Muscle layer of colon (tissue), 2 donors: ENCODE measurements at regions not wholly inside any gene's neighbourhood (a gene's known extent, or its start where the extent isn't known, plus 50 kb on each side); places are given as distances from the start of the nearest gene placed in this dataset.
A peak's percentile ranks its signal among the peaks of the same experiment; 100 is the strongest.
"Not testable (repeated sequence)": the region's sequence is repeated elsewhere in the genome, so short reads cannot be mapped to it uniquely, and the experiment has no call there.

Experiments
- H3K27ac ChIP-seq: one replicate; pipeline ENCODE4 v1.7.0; 2013; ENCODE audit warnings: low read depth, mild to moderate bottlenecking, low read length, moderate library complexity
- H3K27me3 ChIP-seq, 2 donors: one replicate each; pipeline ENCODE4 v1.7.0; 2013; ENCODE audit warnings: low read length in 2 of 2, mild to moderate bottlenecking in 2 of 2; ENCODE audit not compliant: insufficient read depth in 2 of 2, control insufficient read depth in 1 of 2
- H3K36me3 ChIP-seq: one replicate; pipeline ENCODE4 v1.7.0; 2013; ENCODE audit warnings: mild to moderate bottlenecking, low read length; ENCODE audit not compliant: insufficient read depth
- H3K4me1 ChIP-seq: one replicate; pipeline ENCODE4 v1.7.0; 2013; ENCODE audit warnings: mild to moderate bottlenecking, low read length; ENCODE audit not compliant: insufficient read depth
- H3K4me3 ChIP-seq, 2 donors: one replicate each; pipeline ENCODE4 v1.7.0; 2013; ENCODE audit warnings: low read length in 2 of 2, low read depth in 1 of 2, mild to moderate bottlenecking in 1 of 2, moderate library complexity in 1 of 2
- H3K9ac ChIP-seq: one replicate; pipeline ENCODE4 v1.7.0; 2013; ENCODE audit warnings: low read length
- H3K9me3 ChIP-seq: one replicate; pipeline ENCODE4 v1.7.0; 2013; ENCODE audit warnings: mild to moderate bottlenecking, low read length
- donor health status: abdominal sarcoma.
- donor health status: Adenocarcinoma of cecum.

DNA sequence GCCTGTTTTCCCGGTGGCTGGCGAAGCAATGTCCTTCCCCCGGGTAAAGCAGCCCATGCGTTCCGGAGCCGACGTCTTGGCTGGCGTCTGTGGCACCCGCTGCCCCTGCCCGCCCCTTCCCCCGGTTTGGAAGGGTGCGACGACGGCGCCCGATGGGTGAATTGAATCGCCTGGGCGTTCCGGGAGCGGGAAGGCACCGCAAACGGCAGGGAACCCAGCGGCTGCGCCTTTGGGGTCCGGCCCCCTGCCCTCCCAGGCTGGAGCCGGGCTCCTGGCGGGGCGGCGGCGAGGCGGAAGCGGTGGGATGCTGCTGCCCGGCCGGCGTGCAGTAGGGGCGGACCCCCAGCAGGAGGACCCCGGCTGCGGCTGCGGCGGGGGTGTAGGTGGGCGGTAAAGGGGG, 123.6 kb upstream of the RHOU start:
- not testable (repeated sequence) for H3K36me3 ChIP-seq, H3K4me3 ChIP-seq, H3K9ac ChIP-seq, H3K4me1 ChIP-seq, H3K27me3 ChIP-seq, H3K27ac ChIP-seq, H3K9me3 ChIP-seq

DNA sequence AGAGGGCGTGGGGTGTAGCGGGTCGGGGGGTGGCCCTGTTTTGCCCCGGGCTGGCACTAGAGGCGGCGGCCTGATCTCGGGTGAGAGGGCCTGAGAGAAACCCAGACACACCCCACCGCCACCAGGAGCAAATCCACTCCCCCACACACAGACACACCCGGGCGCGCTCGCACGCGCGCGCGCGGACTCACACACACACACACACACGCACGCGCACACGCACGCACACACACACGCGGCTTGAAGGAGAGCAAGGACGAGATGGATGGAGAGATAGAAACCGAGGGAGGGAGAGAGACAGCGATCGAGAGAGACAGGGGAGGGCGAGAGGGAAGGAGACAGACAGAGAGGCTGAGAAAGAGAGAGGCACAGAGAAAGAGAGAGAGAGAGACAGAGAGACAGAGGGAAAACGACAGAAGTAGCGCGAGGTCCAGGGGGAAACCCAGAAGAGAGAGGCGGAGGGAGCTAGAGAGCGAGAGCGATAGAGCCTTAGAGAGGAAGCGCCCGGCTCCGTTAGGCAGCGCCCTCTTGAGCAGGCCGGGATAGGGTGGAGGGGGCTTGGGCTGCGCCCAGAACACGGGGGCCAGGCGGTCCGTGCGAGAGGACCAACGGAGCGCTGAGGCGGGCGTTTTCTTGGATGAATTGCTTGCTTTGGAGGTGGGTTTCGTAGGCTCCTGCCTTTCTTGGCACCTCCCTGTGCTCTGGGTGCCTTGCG, 113.1 kb upstream of the RHOU start:
- H3K27me3 ChIP-seq, H3K9ac ChIP-seq, H3K4me1 ChIP-seq, H3K27ac ChIP-seq, H3K36me3 ChIP-seq, H3K9me3 ChIP-seq, H3K4me3 ChIP-seq: not testable (repeated sequence)

DNA sequence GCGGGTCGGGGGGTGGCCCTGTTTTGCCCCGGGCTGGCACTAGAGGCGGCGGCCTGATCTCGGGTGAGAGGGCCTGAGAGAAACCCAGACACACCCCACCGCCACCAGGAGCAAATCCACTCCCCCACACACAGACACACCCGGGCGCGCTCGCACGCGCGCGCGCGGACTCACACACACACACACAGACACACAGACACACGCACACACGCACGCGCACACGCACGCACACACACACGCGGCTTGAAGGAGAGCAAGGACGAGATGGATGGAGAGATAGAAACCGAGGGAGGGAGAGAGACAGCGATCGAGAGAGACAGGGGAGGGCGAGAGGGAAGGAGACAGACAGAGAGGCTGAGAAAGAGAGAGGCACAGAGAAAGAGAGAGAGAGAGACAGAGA, 108.8 kb upstream of the RHOU start:
- not testable (repeated sequence) for H3K4me3 ChIP-seq, H3K27ac ChIP-seq, H3K4me1 ChIP-seq, H3K27me3 ChIP-seq, H3K9me3 ChIP-seq, H3K36me3 ChIP-seq, H3K9ac ChIP-seq

DNA sequence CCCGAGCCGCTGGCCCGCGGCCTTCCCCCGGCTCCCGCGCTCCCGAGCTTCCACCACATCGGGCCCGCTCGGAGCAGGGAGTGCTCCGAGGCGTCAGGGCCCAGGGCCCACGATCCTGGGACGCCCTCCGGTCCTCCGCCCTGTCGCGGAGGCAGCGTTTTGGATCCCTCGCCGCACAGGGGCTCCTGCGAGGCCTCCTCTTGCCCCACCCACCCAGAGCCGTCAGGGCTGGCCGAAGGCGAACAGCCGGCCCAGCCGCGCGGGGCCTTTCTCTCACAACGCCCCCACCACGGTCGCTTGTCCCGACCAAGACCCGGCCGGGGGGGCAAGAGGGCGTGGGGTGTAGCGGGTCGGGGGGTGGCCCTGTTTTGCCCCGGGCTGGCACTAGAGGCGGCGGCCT, 102.4 kb upstream of the RHOU start:
- not testable (repeated sequence) for H3K27me3 ChIP-seq, H3K9me3 ChIP-seq, H3K4me3 ChIP-seq, H3K9ac ChIP-seq, H3K27ac ChIP-seq, H3K4me1 ChIP-seq, H3K36me3 ChIP-seq

DNA sequence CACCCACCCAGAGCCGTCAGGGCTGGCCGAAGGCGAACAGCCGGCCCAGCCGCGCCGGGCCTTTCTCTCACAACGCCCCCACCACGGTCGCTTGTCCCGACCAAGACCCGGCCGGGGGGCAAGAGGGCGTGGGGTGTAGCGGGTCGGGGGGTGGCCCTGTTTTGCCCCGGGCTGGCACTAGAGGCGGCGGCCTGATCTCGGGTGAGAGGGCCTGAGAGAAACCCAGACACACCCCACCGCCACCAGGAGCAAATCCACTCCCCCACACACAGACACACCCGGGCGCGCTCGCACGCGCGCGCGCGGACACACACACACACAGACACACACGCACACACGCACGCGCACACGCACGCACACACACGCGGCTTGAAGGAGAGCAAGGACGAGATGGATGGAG, 100.0 kb upstream of the RHOU start:
- not testable (repeated sequence) for H3K27ac ChIP-seq, H3K36me3 ChIP-seq, H3K27me3 ChIP-seq, H3K9ac ChIP-seq, H3K9me3 ChIP-seq, H3K4me1 ChIP-seq, H3K4me3 ChIP-seq

DNA sequence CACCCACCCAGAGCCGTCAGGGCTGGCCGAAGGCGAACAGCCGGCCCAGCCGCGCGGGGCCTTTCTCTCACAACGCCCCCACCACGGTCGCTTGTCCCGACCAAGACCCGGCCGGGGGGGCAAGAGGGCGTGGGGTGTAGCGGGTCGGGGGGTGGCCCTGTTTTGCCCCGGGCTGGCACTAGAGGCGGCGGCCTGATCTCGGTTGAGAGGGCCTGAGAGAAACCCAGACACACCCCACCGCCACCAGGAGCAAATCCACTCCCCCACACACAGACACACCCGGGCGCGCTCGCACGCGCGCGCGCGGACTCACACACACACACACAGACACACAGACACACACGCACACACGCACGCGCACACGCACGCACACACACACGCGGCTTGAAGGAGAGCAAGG, 97.8 kb upstream of the RHOU start:
- not testable (repeated sequence) for H3K4me3 ChIP-seq, H3K27ac ChIP-seq, H3K36me3 ChIP-seq, H3K27me3 ChIP-seq, H3K9ac ChIP-seq, H3K9me3 ChIP-seq, H3K4me1 ChIP-seq

DNA sequence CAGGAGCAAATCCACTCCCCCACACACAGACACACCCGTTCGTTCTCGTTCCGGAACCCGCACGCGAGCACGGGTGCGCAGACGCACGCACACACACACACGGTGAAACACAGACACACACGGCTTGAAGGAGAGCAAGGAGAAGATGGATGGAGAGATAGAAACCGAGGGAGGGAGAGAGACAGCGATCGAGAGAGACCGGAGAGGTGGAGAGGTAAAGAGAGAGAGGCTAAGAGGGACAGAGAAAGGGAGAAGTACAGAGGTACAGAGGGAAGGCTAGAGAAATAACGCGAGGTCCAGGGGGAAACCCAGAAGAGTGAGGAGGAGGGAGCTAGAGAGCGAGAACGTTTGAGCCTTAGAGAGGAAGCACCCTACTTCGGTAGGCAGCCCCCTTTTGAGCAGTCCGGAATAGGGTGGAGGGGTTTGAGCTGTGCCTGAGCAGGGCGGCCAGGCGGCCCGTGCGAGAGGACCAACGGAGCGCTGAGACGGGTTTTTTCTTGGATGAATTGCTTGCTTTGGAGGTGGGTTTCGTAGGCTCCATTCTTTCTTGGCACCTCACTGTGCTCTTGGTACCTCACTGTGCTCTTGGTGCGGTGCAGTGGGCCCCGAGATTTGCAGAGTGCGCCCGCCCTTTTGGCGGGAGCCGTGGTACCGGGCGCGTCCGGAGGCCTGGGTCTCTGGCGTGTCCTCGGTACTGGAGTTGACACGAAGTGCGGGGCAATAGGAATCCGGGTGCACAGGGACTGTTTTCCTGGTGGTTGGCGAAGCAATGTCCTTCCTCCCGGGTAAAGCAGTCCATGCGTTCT, 88.4 kb upstream of the RHOU start:
- Histone ChIP-seq H3K27me3 (peaks cover 51 to 54% of the 10 kb centered on the region in 2 donors), H3K9ac (no peak overlapping the region), H3K27ac (no peak overlapping the region), H3K4me3 (peak overlapping the region; percentile 32 to 58), H3K4me1 (peaks cover 11% of the 10 kb centered on the region), H3K36me3 (no peaks in the 10 kb centered on the region), H3K9me3 (peaks cover 5% of the 10 kb centered on the region)

DNA sequence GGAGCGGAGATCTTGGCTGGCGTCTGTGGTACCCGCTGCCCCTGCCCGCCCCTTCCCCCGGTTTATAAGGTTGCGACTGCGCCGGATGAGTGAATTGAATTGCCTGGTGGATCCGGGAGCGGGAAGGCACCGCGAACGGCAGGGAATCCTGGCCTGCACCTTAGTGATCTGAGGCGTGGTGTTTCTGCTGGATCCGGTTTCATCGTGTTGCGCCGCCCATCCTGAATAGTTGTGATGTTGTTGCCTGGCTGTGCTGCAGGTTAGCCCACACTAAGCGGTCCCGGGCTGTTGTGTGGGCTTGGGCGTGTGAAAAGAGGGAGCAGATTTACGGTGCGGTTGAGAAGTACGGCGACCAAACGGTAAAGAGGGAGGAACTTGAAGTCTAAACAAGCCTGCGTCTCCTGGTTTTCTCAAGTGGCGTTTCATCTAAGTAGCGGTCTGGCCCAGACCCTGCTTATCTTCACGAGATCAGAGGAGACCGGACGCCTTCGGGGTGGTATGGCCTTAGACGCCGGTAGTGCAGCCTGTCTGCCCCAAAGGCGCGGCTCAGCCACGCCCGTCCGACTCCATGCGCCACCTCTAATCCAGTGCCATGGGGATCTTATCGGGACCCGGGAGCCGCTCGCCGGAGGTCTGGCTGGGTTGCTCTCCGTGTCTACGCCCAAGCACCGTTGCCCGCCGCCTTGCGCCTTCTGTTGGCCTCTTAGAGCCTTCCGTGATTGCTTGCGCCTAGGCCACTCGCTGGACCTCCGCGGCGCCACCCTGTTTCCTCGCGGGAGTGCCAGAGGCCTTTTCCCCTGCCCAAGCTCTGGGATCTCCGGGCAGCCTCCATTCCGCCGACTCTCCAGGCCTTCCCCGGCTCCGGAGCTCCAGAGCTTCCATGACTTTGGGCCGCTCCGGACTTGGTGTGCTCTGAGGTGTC, 87.5 kb upstream of the RHOU start:
- Histone ChIP-seq H3K27ac (no peak overlapping the region), H3K4me1 (peaks cover 11% of the 10 kb centered on the region), H3K4me3 (peak overlapping the region; percentile 32 to 58), H3K9me3 (peaks cover 5% of the 10 kb centered on the region), H3K9ac (no peak overlapping the region), H3K36me3 (no peaks in the 10 kb centered on the region), H3K27me3 (peaks cover 56 to 58% of the 10 kb centered on the region in 2 donors)

DNA sequence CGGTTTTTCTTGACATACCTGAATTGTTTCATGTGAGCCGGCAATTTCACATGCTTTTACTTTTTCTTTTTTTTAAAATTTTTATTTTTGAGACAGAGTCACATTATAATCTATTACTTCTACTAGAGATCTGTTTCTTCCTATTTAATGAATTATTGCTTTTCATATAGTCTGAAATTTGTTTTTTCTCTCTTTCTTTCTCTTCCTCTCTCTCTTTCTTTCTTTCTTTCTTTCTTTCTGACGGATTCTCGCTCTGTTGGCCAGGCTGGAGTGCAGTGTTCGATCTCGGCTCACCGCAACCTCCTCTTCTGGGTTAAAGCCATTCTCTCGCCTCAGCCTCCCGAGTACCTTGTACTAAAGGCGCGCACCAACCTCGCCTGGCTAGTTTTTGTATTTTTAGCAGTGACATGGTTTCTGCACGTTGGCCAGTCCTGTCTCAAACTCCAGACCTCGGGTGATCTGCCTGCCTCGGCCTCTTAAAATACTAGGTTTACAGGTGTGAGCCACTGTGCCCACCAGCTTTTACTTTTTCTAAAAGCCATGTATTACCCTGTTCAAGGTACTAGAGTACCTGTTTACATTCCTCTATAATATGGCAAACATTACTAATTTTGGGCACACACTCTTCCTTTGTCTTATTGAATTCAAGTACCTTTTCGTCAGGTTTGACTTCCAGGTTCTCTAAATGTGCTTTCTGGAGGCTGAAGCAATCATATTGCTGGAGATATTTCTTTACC, 86.5 kb upstream of the RHOU start:
- H3K4me1 ChIP-seq: peaks cover 11% of the 10 kb centered on the region
- H3K27me3 ChIP-seq: peaks cover 59 to 64% of the 10 kb centered on the region in 2 donors
- H3K36me3 ChIP-seq: no peaks in the 10 kb centered on the region
- H3K4me3 ChIP-seq: no peak overlapping the region
- H3K27ac ChIP-seq: no peak overlapping the region
- H3K9ac ChIP-seq: no peak overlapping the region
- peaks cover 5% of the 10 kb centered on the region for H3K9me3 ChIP-seq

DNA sequence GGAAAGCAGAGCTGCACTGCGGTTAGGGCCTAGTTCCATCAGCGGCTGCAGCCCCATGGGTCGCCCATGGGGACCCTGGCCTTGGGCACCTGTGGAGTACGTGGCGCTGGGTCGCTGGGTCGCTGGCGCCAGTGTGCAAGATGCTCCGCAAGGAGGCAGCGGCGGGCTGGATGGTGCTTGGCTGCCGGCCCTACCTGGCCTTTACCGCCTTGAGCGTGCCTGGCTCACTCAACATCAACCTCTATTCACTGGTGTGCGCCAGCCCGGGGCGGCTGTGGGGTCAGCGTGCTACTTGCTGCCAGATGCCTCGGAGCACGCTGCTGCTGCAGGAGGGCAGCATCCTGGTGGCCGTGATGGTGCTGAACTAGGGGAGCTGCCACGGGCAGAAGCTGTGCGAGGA, 85.1 kb upstream of the RHOU start:
- H3K36me3 ChIP-seq: no peaks in the 10 kb centered on the region
- no peak overlapping the region for H3K9ac ChIP-seq
- no peak overlapping the region for H3K4me3 ChIP-seq
- peaks cover 5% of the 10 kb centered on the region for H3K9me3 ChIP-seq
- no peak overlapping the region for H3K27ac ChIP-seq
- H3K27me3 ChIP-seq: peaks cover 65 to 70% of the 10 kb centered on the region in 2 donors
- peaks cover 11% of the 10 kb centered on the region for H3K4me1 ChIP-seq

DNA sequence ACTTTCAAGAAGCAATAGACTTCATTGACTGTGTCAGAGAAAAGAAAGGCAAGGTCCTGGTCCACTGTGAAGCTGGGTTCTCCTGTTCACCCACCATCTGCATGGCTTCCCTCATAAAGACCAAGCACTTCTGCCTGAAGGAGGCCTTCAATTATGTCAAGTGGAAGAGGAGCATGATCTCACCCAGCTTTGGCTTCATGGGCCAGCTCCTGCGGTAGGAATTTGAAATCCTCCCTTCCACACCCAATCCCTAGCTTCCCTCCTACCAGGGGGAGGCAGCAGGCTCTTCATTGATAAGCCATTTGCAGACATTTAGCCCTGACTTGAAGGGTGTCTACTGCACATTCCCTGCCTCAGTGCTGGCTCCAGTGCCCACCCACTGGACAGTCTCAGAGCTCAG, 84.3 kb upstream of the RHOU start:
- Histone ChIP-seq H3K9ac (no peak overlapping the region), H3K27ac (no peak overlapping the region), H3K4me1 (peaks cover 11% of the 10 kb centered on the region), H3K9me3 (peaks cover 5% of the 10 kb centered on the region), H3K36me3 (no peaks in the 10 kb centered on the region), H3K4me3 (no peak overlapping the region), H3K27me3 (peaks cover 69 to 74% of the 10 kb centered on the region in 2 donors)
